Activated CD8-positive, alpha-beta memory T cell treated with anti-CD3 and anti-CD28 coated beads, Interleukin-2, amount 50 U/mL, for 1 hour (primary cell): ENCODE measurements at regions not wholly inside any gene's neighbourhood (a gene's known extent, or its start where the extent isn't known, plus 50 kb on each side); places are given as distances from the start of the nearest gene placed in this dataset.
"Not testable (repeated sequence)": the region's sequence is repeated elsewhere in the genome, so short reads cannot be mapped to it uniquely, and the experiment has no call there.

Experiments
- DNase-seq: peaks from one replicate; pipeline ENCODE4 v3.0.0-alpha.2; 2020; ENCODE audit errors: extremely low read depth

DNA sequence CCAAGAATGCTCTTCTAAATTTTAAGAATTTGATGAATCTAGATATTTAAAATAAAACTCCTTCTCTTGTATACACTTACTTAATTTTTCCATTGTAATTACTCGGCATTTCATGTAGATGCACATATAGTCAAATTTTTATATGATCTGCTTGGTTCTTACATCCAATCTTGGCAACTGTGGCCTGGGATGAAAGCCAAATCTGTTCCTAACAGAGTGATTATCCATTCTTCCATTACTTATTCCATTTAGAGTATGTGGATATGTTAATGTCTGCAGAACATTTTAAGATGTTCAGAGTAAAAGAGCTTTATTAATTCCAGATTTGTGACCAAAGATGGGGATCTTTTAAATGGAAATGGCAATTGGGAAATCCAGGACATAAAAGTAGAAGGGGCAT, 144.1 kb upstream of the PDE7B start:
- DNase-seq: no peak

DNA sequence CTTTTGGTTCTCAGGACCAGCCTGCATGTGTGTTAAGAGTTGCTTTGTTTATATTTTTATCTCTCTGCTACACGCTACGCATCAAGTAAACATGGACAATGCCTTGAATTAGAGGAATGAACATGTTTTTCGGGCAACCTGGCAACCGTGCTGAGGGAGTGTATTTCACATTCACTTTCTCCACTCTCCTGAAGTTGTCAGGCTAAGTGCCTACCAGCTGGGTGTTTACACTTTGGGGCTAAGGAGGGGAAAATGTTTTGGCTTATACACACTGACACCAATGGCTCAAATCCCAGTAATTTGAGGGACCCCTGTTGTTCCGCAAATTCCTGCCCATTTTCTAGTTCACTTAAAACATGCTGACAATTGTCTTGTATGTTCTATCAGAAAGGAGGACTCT, 141.5 kb upstream of the PDE7B start:
- DNase-seq: no peak

DNA sequence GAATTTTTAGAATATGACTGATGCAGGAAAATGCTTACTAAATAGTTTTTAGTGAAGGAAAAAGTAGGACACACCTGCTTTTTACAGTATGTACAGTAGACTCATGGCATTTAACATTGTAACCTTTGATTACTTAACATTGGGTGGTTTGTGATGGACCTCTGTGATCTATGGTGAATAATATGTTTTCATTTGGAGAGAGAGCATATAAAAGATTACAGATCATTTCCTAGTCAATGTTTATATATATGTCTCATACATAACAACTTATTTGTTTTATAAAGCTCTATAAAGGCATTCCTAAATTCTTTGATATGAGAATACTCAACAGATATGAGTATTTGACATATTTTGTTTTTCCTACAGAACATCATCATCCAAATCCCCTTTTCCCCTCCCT, 129.3 kb upstream of the PDE7B start:
- DNase-seq: no peak

DNA sequence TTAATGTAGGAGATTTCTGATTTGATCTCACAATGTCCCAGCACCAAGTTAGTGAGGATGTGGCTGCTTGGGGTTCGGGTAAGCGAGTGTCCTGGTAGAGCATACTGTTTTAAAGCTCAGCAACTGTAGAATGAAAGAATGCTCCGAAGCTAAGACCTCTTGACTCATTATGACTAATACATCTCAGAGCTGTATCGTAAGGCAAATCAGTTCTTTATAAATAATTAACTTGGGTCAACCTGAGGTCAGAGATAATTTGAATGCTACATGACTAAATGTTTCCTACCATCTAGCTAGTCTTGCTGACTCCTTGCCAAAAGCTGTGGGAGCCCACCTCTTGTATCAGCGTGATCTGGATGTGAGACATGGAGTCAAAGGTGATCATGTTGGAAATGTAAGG, 128.8 kb upstream of the PDE7B start:
- no peak for DNase-seq

DNA sequence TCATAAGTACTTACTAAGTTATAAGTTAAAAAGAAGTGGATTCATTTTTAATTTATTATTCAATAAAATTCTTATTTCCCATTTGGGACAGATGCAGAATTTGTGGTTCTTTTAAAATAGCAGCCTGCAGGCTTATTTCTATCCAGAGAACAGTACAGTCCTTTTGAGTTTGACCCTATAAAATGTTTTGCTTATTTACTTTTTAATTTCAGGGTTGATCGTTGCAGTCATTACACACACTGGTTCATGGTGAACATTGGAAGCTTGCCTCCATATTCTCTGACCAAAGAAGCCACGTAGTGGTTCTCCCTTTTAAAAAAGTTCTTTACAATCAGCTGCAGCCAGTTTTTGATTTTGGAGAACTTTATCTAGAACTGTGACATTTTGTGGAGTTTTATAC, 122.9 kb upstream of the PDE7B start:
- no peak for DNase-seq

DNA sequence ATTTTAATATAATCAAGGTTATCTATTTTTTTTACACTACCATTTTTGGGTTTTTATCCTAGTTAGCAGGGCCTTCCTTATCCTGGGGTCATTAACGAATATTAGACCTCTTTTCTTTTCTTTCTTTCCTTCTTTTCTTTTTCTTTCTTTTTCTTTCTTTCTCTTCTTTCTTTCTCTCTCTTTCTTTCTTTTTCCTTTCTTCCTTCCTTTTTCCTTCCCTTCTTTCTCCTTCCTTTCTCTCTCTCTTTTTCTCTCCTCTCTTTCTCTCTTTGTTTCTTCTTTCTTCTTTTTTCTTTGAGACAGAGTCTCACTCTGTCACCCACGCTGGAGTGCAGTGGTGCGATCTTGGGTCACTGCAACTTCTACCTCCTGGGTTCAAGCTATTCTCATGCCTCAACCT, 120.4 kb upstream of the PDE7B start:
- DNase-seq: no peak

DNA sequence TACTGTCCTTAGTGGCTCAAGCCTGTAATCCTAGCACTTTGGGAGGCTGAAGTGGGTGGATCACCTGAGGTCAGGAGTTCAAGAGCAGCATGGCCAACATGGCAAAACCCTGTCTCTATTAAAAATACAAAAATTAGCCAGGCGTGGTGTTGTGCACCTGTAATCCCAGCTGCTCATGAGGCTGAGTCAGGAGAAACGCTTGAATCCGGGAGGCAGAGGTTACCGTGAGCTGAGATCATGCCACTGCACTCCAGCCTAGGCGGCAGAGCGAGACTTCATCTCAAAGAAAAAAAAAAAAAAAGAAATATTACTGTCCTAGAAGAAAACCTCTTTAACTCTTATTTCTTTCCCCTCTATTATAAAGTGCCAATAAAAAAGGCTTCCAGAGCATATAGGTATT, 115.2 kb upstream of the PDE7B start:
- DNase-seq: not testable (repeated sequence)

DNA sequence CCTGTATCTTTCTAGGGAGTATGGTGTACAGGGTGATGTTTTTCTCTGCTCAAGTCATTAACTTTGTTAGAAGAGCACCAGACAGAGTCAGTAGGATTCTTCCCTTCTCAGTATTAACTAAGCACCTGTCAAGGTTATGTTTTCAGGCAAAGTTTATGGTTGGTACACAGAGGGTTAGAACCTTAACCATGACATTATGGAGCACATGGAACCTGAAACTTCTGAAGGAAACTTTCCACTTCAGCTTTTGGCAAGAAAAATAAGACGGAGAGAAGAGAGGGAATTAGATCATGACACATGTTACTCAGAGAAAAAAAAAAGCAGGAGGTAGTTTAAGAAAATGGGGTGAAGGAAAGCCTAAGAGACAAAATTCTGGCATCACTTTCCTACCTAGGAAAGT, 112.9 kb upstream of the PDE7B start:
- no peak for DNase-seq

DNA sequence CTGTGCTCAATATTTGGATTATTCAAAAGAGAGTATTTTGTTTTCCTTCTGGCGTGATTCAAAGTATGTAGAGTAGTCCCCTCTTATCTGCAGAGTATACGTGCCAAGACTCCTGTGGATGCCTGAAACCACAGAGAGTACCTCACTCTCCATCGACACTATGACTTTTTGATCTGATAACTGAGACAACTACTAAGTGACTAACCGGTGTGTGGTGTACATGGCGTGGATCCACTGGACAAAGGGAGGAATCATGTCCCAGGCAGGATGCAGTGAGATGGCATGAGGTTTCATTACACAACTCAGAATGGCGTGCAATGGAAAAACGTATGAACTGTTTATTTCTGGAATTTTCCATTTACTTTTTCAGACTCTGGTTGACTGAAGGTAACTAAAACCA, 112.2 kb upstream of the PDE7B start:
- DNase-seq: no peak

DNA sequence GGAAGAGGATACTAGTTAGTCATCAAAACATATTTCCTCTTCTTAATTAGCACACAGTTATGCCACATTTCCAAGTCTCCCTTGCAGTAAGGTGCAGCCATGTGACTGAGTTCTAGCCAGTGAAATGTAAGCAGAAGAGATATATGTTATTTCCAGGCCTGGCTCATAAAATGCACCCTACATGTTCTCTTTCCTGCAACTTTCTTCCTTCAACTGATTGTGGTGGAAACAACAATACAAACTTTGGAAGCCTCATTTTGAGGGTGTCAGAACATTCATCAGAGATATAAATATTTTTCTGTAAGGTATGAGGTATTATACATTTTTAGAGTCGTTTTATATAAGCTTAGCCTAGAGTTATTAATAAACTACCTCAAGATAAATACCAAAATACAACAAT, 110.9 kb upstream of the PDE7B start:
- DNase-seq: no peak

DNA sequence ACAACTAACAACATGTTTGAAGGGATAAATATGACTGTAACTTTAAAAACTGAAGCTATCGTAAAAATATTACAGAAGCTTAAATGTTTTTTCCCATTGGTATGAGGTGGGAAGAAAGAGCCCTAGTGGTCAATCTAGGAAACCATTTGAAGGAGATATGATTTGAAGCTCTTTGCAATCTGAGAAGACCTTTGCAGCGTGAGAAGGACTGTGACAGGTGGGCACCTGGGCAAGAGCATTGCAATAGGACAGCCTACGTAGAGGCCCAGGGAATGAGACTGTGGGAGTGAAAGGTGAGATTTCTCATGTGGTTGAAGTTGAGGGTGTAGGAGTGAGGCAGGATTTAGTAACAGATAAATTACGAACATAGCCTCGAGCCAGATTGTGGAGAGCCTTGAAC, 108.0 kb upstream of the PDE7B start:
- no peak for DNase-seq

DNA sequence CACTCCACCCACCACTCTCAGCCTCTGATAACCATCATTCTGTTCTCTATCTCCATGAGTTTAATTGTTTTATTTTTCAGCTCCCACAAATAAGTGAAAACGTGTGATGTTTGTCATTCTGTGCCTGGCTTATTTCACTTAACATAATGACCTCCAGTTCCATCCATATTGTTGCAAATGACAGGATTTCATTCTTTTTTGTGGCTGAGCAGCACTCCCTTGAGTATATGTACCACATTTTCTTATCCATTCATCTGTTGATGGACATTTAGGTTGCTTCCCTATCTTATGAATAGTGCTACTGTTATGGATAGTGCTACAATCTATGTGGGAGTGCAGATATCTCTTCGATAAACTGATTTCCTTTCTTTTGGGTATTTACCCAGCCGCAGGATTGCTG, 103.3 kb upstream of the PDE7B start:
- no peak for DNase-seq

DNA sequence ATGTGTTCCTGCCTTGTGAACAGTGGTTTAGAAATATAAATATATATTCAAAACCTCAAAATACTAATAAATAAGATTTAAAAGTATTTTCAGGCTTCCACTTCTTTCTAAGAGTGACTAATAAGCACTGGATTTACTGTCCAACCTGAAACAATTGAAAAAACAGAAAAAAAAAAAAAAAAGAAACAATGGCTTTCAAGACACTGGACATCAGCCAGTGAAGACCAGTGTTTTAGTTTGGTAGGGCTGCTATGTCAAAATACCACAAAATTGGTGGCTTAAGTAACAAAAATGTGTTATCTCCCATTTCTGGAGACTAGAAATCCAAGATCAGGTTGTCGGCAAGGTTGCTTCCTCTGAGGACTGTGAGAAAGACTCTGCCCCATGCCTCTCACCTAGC, 101.4 kb upstream of the PDE7B start:
- no peak for DNase-seq

DNA sequence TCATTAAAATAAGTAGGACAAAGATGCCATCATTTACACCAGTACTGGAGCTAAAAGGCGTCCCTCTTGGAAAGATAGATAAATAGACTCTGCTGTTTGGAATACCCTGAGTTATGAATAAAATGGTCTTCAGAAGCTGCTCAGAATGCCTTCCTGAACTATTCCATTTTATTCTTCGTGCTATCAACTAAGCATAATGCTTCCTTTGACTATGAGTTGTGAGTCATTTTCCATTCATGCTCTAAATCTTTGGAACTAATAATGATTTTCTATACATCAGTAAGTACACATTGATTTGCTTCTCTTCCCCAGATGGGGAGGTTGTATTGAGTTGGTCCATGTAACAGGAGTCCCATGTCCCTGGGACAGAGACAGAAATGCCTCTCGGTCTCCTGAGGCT, 98.3 kb upstream of the PDE7B start:
- DNase-seq: no peak

DNA sequence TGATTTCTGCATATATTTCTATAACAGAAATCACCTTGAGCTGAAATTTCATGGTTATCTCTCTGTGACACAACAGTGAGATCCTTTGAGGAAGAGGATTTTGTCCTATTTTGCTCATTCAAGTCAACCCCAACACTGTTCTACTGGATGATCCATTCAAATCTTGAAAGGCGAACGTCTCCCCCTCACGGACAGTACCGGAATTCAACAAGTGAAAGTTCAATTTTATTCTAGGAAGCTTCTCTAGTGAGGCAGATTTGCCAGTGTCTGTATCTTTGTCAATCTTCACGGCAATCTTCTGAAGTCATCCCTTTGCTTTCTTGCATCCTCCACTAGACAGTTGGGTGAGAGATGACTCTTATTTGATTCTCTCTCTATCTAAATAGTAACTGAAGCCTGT, 91.7 kb upstream of the PDE7B start:
- DNase-seq: no peak

DNA sequence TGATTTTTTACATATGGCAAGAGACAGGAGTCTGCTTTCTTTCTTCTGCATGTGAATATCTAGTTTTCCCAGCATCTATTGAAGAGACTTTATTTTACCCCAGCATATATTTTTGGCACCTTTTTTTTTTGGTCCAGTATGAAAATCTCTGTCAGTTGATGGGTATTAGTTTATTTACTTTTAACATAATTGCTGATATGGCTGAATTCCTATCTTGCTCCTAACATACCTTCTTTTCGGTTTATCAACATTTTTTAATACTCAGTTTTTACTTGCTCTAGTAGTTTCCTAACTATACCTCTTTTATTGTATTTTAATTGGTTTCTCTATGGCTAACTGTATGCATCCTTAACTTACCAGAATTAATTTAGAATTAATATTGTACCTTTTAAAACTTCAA, 77.5 kb upstream of the PDE7B start:
- DNase-seq: no peak

DNA sequence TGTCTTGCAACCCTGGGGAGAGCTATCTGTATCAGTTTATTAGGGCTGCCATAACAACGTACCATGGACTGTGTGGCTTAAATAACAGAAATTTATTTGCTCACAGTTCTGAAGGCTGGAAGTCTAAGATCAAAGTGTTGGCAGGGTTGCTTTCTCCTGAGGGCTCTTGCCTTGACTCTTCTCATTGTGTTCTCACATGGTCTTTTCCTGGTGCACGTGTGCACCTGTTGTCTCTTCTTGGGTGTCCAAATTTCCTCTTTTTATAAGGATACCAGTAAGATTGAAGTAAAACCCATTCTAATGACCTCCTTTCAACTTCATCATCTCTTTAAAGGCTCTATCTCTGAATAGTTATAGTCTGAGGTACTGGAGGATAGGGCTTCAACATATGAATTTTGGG, 72.3 kb upstream of the PDE7B start:
- no peak for DNase-seq

DNA sequence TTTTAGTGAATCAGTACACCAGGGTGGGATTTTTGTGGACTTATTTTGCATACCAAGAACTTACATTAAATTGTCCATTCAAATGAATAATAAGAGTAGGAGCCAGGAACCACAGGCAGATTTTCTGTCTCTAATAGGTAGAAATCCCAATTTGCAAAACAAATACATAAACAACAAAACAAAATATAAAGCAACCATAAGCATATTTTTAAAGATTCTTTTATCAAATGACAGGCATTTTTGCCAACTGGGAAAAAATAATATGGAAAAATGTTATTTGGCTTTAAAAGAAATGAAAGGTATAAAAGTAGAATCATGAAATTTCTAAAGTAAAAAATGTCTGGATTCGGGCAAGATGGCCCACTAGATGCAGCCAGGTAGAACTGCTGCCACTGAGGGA, 71.2 kb upstream of the PDE7B start:
- no peak for DNase-seq

DNA sequence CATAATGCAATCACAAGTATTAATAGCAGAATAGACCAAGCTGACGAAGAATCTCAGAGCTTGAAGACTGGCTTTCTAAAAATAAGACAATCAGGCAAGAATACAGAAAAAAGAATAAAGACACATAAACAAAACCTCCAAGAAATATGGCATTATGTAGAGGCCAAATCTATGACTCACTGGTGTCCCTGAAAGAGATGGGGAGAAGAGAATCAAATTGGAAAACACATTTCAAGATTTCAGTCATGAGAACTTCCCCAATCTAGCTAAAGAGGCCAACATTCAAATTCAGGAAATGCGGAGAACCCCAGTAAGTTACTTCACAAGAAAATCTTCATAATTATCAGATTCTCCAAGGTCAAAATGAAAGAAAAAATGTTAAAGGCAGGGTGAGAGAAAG, 69.0 kb upstream of the PDE7B start:
- no peak for DNase-seq

DNA sequence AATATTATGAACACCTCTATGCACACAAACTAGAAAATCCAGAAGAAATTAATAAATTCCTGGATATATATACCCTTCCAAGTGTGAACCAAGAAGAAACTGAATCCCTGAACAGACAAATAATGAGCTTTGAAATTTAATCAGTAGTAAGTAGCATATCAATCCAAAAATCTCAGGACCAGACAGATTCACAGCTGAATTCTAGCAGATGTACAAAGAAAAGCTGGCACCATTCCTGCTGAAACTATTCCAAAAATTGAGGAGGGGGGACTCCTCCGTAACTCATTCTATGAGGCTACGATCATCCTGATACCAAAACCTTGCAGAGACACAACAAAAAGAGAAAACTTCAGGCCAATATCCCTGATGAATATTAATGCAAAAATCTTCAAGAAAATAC, 67.0 kb upstream of the PDE7B start:
- DNase-seq: no peak

DNA sequence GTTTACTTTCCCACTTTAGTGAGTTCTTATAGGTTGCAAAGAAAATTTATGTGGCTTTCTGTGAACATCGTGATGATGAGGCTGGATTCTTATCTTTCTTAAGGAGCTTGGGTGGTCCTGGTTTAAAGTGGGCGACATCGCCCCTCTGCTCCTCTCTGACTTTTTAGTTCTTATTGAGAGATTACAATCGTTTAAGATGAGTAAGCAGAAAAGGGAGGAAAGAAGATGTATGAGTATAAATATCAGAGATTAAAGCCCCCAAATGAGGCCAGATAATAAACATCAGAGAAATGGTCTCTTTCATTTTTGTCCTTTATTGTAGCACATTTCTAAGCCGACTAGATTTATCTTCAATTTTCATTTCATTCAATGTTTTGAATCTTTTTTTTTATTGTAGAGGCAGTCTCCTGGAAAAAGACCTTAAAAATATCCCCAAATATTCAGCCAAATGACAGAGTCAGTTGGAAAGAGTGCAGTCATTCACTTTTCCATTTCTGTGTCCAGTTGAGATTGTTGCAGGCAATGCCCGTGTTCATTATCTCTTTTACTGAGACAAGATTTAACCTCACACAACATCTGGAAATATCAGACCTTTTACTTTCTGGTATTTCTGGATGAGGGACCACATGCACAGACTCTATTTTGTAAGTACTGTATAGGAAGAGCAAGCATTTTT, 62.0 kb upstream of the PDE7B start:
- no peak for DNase-seq

DNA sequence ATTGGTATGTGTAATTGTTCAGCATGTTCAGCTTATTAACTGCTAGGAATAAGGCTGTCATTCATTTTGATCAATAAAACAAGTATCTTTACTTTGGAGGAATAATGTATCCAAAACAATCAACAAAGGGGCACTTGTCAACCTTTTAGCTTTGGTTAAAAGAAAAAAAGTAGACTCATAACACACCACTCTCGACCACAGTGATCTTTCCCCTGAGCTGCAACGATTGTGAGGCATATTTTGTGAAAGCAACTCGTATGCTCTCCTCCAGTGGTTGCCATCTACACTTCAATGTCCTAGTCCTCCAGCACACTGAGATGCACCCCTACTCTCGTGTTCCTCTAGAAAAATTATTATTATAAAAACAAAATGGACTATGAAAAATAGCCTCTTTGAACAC, 60.1 kb upstream of the PDE7B start:
- no peak for DNase-seq

DNA sequence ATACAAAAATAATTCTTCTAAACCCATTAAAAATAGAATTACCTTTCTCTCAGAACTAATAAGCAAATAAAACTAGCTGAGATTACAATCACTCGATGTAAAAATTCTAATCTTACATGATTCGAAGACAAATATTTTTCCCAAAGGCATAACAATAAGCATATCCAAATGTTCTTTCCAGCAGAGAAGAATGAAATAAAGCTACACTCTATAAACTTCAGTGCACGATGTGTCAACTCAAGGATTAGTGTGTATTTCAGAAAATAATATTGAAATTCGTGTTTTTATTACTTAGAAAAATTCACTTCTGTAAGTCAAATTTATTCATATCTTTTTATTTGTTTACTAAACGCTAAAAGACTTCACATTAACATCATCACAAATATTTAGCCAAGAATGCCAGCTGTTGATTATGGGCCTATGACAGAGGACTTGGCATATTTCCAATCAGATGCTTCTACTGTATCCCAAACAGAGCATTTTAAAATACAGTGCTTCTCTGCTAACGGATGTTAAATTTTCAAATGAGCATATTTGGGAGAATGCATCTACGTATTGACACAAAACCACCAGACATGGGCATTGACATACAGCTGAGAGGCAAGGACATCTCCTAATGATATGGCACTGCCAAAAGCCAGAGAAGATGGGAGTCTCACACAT, 54.7 kb upstream of the PDE7B start:
- no peak for DNase-seq

DNA sequence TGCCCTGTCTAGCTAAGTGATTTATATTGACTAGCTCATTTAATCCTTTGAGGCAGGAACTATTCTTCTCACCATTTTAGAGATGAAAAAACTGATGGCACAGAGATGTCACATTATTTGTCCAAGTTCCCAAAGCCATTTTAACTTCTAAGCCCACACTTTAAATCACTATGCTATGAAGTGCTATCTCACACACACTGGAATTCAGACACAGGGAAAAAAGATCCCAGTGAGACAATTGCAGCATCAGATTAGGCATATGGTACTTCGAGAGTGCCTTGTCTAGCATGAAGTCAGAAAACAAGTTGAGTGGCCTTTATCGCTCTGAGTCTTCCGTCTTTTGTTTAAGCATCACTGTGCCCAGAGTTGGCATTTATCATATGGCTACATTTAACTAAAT, 54.1 kb upstream of the PDE7B start:
- DNase-seq: no peak
